H1 (cell line): ENCODE measurements at regions not wholly inside any gene's neighbourhood (a gene's known extent, or its start where the extent isn't known, plus 50 kb on each side); places are given as distances from the start of the nearest gene placed in this dataset.
"Not testable (repeated sequence)": the region's sequence is repeated elsewhere in the genome, so short reads cannot be mapped to it uniquely, and the experiment has no call there.

Experiments used
- CTCF ChIA-PET: fragments of 300-600 bp; sonication (Branson Sonifier 250); formaldehyde crosslinking; loops from one replicate; lab custom pipeline; 2021; ENCODE audit not compliant: partially characterized antibody; lab: Charles Lee
- POLR2A ChIA-PET: fragments of 300-600 bp; sonication (Branson Sonifier 250); formaldehyde crosslinking; loops from one replicate; lab custom pipeline; 2021; ENCODE audit warnings: inconsistent platforms; ENCODE audit not compliant: partially characterized antibody; lab: Charles Lee
- DNase-seq, 2 experiments: peaks; one replicate each; pipeline versions ENCODE4 v3.0.0 to v3.0.0-alpha.2; 2010 to 2022; ENCODE audit warnings: low spot score in 2 of 2, low read depth in 1 of 2, mixed read lengths in 1 of 2
- FAIRE-seq: peaks from 2 replicates; lab custom pipeline; 2011; peaks lifted over from hg19 to GRCh38; lab: Jason Lieb, UNC
- H2AFZ ChIP-seq: 2 replicates; pipeline ENCODE4 v1.8.1; 2012; ENCODE audit warnings: low read length, inconsistent platforms
- H2AK5ac ChIP-seq: 2 replicates; pipeline ENCODE4 v1.6.1; 2013; ENCODE audit warnings: low read depth, low read length
- H2BK120ac ChIP-seq: replicated peaks from 2 replicates; pipeline ENCODE3; 2013; ENCODE audit warnings: low read depth, low read length, inconsistent platforms
- H2BK12ac ChIP-seq: 2 replicates; pipeline ENCODE4 v1.6.1; 2013; ENCODE audit warnings: low read depth, low read length
- H2BK15ac ChIP-seq: 2 replicates; pipeline ENCODE4 v1.6.1; 2013; ENCODE audit warnings: low read length
- H2BK20ac ChIP-seq: 2 replicates; pipeline ENCODE4 v1.6.1; 2013; ENCODE audit warnings: low read length
- H2BK5ac ChIP-seq: 2 replicates; pipeline ENCODE4 v1.6.1; 2013; ENCODE audit warnings: low read depth, low read length
- H3K14ac ChIP-seq: 2 replicates; pipeline ENCODE4 v1.6.1; 2013; ENCODE audit warnings: inconsistent platforms; ENCODE audit not compliant: insufficient read length
- H3K18ac ChIP-seq: 2 replicates; pipeline ENCODE4 v1.6.1; 2013; ENCODE audit warnings: low read length; ENCODE audit errors: extremely low read depth
- H3K23ac ChIP-seq: 2 replicates; pipeline ENCODE4 v1.6.1; 2013; ENCODE audit warnings: inconsistent platforms; ENCODE audit not compliant: insufficient read length
- H3K23me2 ChIP-seq: 2 replicates; pipeline ENCODE4 v1.6.1; 2013; ENCODE audit warnings: low read depth, low read length
- H3K27ac ChIP-seq: 2 replicates; pipeline ENCODE4 v1.6.1; 2011; ENCODE audit warnings: low read depth, low read length, inconsistent platforms
- H3K27me3 ChIP-seq, 4 experiments: replicated peaks in 1 of 4; 1 replicate in 1 of 4; 2 replicates in 3 of 4; pipeline versions ENCODE4 v1.6.1 to v1.8.1; 2011 to 2013; ENCODE audit warnings: low read length in 3 of 4, mild to moderate bottlenecking in 3 of 4, inconsistent platforms in 2 of 4, mixed read lengths in 2 of 4, moderate library complexity in 1 of 4; ENCODE audit not compliant: control insufficient read depth in 3 of 4, insufficient read depth in 3 of 4; ENCODE audit errors: extremely low read depth in 1 of 4
- H3K36me3 ChIP-seq, 4 experiments: 2 replicates each; pipeline versions ENCODE4 v1.6.1 to v1.8.1; 2011 to 2013; ENCODE audit warnings: mild to moderate bottlenecking in 4 of 4, low read length in 3 of 4, moderate library complexity in 2 of 4, control low read depth in 1 of 4, inconsistent platforms in 1 of 4; ENCODE audit not compliant: insufficient read depth in 4 of 4, control insufficient read depth in 2 of 4
- H3K4ac ChIP-seq: replicated peaks from 2 replicates; pipeline ENCODE3; 2013; ENCODE audit warnings: low read length, low read depth, mixed read lengths, inconsistent platforms; ENCODE audit not compliant: insufficient read length
- H3K4me1 ChIP-seq, 4 experiments: replicated peaks in 1 of 4; 1 replicate in 1 of 4; 2 replicates in 3 of 4; pipeline versions ENCODE4 v1.6.1 to v1.8.1; 2011 to 2013; ENCODE audit warnings: low read length in 3 of 4, inconsistent platforms in 2 of 4, mixed read lengths in 1 of 4; ENCODE audit not compliant: insufficient read depth in 4 of 4, control insufficient read depth in 3 of 4
- H3K4me2 ChIP-seq, 2 experiments: 2 replicates each; pipeline versions ENCODE4 v1.6.1 to v1.8.1; 2011 to 2013; ENCODE audit warnings: low read depth in 2 of 2, low read length in 2 of 2, control low read depth in 1 of 2, inconsistent platforms in 1 of 2, mild to moderate bottlenecking in 1 of 2; ENCODE audit not compliant: insufficient read depth in 1 of 2
- H3K4me3 ChIP-seq, 4 experiments: fragments of 200-600, 300-600 bp in 1 of 4; sonication (generic), shearing (Covaris generic), sonication (Bioruptor Twin) in 1 of 4; 2 replicates each; pipeline versions ENCODE4 v1.5.1 to v1.8.1; 2011 to 2016; ENCODE audit warnings: low read length in 4 of 4, low read depth in 3 of 4, control low read depth in 2 of 4, inconsistent platforms in 2 of 4, mild to moderate bottlenecking in 2 of 4, mixed read lengths in 1 of 4, moderate library complexity in 1 of 4; ENCODE audit not compliant: insufficient read depth in 2 of 4; ENCODE audit errors: extremely low read depth in 1 of 4
- H3K56ac ChIP-seq: replicated peaks from 2 replicates; pipeline ENCODE3; 2013; ENCODE audit warnings: low read depth, mild to moderate bottlenecking, mixed read lengths, low read length, inconsistent platforms; ENCODE audit not compliant: insufficient read length
- H3K79me1 ChIP-seq: 2 replicates; pipeline ENCODE4 v1.6.1; 2013; ENCODE audit warnings: low read depth, low read length, control low read depth
- H3K79me2 ChIP-seq, 2 experiments: 2 replicates each; pipeline versions ENCODE4 v1.6.1 to v1.8.1; 2012 to 2013; ENCODE audit warnings: low read length in 2 of 2, mild to moderate bottlenecking in 2 of 2, inconsistent platforms in 1 of 2; ENCODE audit not compliant: insufficient read depth in 2 of 2, control insufficient read depth in 1 of 2
- H3K9ac ChIP-seq, 4 experiments: replicated peaks in 1 of 4; 1 replicate in 1 of 4; 2 replicates in 3 of 4; pipeline versions ENCODE4 v1.6.1 to v1.8.1; 2011 to 2013; ENCODE audit warnings: low read depth in 3 of 4, low read length in 3 of 4, control low read depth in 2 of 4, mild to moderate bottlenecking in 2 of 4, moderate library complexity in 2 of 4, inconsistent platforms in 1 of 4; ENCODE audit errors: extremely low read depth in 1 of 4
- H3K9me3 ChIP-seq, 2 experiments: 2 replicates each; pipeline versions ENCODE4 v1.6.1 to v1.8.1; 2012 to 2013; ENCODE audit warnings: mild to moderate bottlenecking in 2 of 2, moderate library complexity in 2 of 2, control low read depth in 1 of 2, inconsistent platforms in 1 of 2, low read depth in 1 of 2, low read length in 1 of 2, mixed read lengths in 1 of 2; ENCODE audit not compliant: insufficient read depth in 2 of 2
- H4K20me1 ChIP-seq, 2 experiments: replicated peaks in 1 of 2; 2 replicates each; pipeline versions ENCODE3 to v1.8.1; 2011 to 2013; ENCODE audit warnings: inconsistent platforms in 2 of 2, low read length in 2 of 2, mild to moderate bottlenecking in 1 of 2; ENCODE audit not compliant: insufficient read depth in 2 of 2, control insufficient read depth in 1 of 2
- H4K5ac ChIP-seq: 2 replicates; pipeline ENCODE4 v1.6.1; 2013; ENCODE audit warnings: low read length, low read depth, mixed read lengths, inconsistent platforms; ENCODE audit not compliant: insufficient read length
- H4K8ac ChIP-seq: 2 replicates; pipeline ENCODE4 v1.8.0; 2013; ENCODE audit warnings: mild to moderate bottlenecking, moderate library complexity, low read length, inconsistent platforms; ENCODE audit not compliant: insufficient read depth; ENCODE audit errors: extremely low read depth
- H4K91ac ChIP-seq: replicated peaks from 2 replicates; pipeline ENCODE3; 2013; ENCODE audit warnings: low read length, mixed read lengths, inconsistent platforms; ENCODE audit not compliant: insufficient read length

GRCh38 chr6:86759953-86760352 is 177.4 kb upstream of the HTR1E start:
- H3K4ac ChIP-seq, H3K56ac ChIP-seq, H4K8ac ChIP-seq, FAIRE-seq, POLR2A ChIA-PET, H3K36me3 ChIP-seq, H4K91ac ChIP-seq, H3K23ac ChIP-seq, H3K27ac ChIP-seq, H2AK5ac ChIP-seq, CTCF ChIA-PET, H3K9ac ChIP-seq, H2BK5ac ChIP-seq, H3K27me3 ChIP-seq, H2BK12ac ChIP-seq, H3K14ac ChIP-seq, H3K23me2 ChIP-seq, DNase-seq, H2AFZ ChIP-seq, H3K18ac ChIP-seq, H4K5ac ChIP-seq, H2BK120ac ChIP-seq, H3K4me2 ChIP-seq, H3K4me3 ChIP-seq, H3K79me1 ChIP-seq, H2BK20ac ChIP-seq, H3K79me2 ChIP-seq, H4K20me1 ChIP-seq, H2BK15ac ChIP-seq: not testable (repeated sequence)
- H3K4me1 ChIP-seq, result peaks cover 0 to 12% (median 4%) of the 10 kb centered on the region in 4 experiments; a peak in 3 of 7 replicates
- H3K9me3 ChIP-seq, result peaks cover 17 to 24% of the 10 kb centered on the region in 2 experiments
